Calu3 (cell line): ENCODE measurements at regions not wholly inside any gene's neighbourhood (a gene's known extent, or its start where the extent isn't known, plus 50 kb on each side); places are given as distances from the start of the nearest gene placed in this dataset.

ENCODE experiments used
- BruUV-seq: library from RNA; stranded (reverse); fragments of 400-500 nt; replicated peaks from 2 replicates; lab custom pipeline; 2021; lab: Mats Ljungman, UMichigan
- CTCF ChIA-PET: fragments of 300-600 bp; sonication (Branson Sonifier 250); formaldehyde crosslinking; loops from one replicate; lab custom pipeline; 2022; ENCODE audit warnings: antibody characterized with exemption; lab: Charles Lee
- DNase-seq: peaks from one replicate; pipeline ENCODE4 v3.0.0; 2022
- H3K27ac Mint-ChIP-seq: one replicate; pipeline ENCODE4 v1.8.0; 2022; ENCODE audit warnings: mixed read lengths; ENCODE audit not compliant: unreplicated experiment
- H3K27me3 Mint-ChIP-seq: one replicate; pipeline ENCODE4 v1.8.0; 2022; ENCODE audit warnings: mixed read lengths; ENCODE audit not compliant: unreplicated experiment
- H3K36me3 Mint-ChIP-seq: one replicate; pipeline ENCODE4 v1.8.0; 2022; ENCODE audit warnings: mild to moderate bottlenecking, moderate library complexity, mixed read lengths; ENCODE audit not compliant: insufficient read depth, unreplicated experiment
- H3K4me1 Mint-ChIP-seq: one replicate; pipeline ENCODE4 v1.8.0; 2022; ENCODE audit warnings: mild to moderate bottlenecking, low read depth, mixed read lengths; ENCODE audit not compliant: unreplicated experiment
- H3K4me3 Mint-ChIP-seq: one replicate; pipeline ENCODE4 v1.8.0; 2022; ENCODE audit warnings: mild to moderate bottlenecking, low read depth, moderate library complexity, mixed read lengths; ENCODE audit not compliant: unreplicated experiment
- H3K9me3 Mint-ChIP-seq: one replicate; pipeline ENCODE4 v1.8.0; 2022; ENCODE audit warnings: low read depth, mixed read lengths; ENCODE audit not compliant: unreplicated experiment
- intact Hi-C: fragments of 100-400 bp; cut with micrococcal nuclease; formaldehyde crosslinking; loops from one replicate; pipeline ENCODE4 v1.10.0; 2022; ENCODE audit not compliant: unreplicated experiment
- TF ChIP-seq, protein P1 (sequence below): fragments of 200-600 bp; IDR thresholded peaks from one replicate; pipeline ENCODE4 v1.8.0; 2022; ENCODE audit warnings: antibody characterized with exemption; ENCODE audit not compliant: unreplicated experiment

- TF ChIP-seq, protein P1, sequence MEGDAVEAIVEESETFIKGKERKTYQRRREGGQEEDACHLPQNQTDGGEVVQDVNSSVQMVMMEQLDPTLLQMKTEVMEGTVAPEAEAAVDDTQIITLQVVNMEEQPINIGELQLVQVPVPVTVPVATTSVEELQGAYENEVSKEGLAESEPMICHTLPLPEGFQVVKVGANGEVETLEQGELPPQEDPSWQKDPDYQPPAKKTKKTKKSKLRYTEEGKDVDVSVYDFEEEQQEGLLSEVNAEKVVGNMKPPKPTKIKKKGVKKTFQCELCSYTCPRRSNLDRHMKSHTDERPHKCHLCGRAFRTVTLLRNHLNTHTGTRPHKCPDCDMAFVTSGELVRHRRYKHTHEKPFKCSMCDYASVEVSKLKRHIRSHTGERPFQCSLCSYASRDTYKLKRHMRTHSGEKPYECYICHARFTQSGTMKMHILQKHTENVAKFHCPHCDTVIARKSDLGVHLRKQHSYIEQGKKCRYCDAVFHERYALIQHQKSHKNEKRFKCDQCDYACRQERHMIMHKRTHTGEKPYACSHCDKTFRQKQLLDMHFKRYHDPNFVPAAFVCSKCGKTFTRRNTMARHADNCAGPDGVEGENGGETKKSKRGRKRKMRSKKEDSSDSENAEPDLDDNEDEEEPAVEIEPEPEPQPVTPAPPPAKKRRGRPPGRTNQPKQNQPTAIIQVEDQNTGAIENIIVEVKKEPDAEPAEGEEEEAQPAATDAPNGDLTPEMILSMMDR = no peak
- CTCF ChIA-PET = interaction anchor here (0.7 to 1.5 kb wide), 2 partner anchors 10 to 16 kb away, joined by 3 to 5 read pairs; no protein-coding TSS in a partner anchor
- no peak overlapping the region for H3K4me3 Mint-ChIP-seq
- H3K36me3 Mint-ChIP-seq = peaks cover 38% of the 10 kb centered on the region
- no peaks in the 10 kb centered on the region for H3K27me3 Mint-ChIP-seq
- H3K27ac Mint-ChIP-seq = peak overlapping the region; percentile 54
- no peak for DNase-seq
- intact Hi-C loops = no loop called here
- H3K9me3 Mint-ChIP-seq = peaks cover 7% of the 10 kb centered on the region
- no TSS peak for BruUV-seq
- H3K4me1 Mint-ChIP-seq = peaks cover 61% of the 10 kb centered on the region
Measured at GRCh38 chr18:22470248-22471235, 52.8 kb upstream of the CTAGE1 start.

GRCh38 chr18:22471546-22472131 lies 53.9 kb upstream of the CTAGE1 start:
- Mint-ChIP-seq H3K27me3 (no peaks in the 10 kb centered on the region), H3K9me3 (peaks cover 7% of the 10 kb centered on the region), H3K4me3 (no peak overlapping the region), H3K36me3 (peaks cover 28% of the 10 kb centered on the region), H3K27ac (no peak overlapping the region), H3K4me1 (peaks cover 50% of the 10 kb centered on the region)
- TF ChIP-seq, protein P1 = no peak
- intact Hi-C loops = no loop called here
- no peak for DNase-seq
- no TSS peak for BruUV-seq
- CTCF ChIA-PET = interaction anchor here (1.1 to 1.5 kb wide), 2 partner anchors 9 to 15 kb away, joined by 3 to 5 read pairs; no protein-coding TSS in a partner anchor

DNA sequence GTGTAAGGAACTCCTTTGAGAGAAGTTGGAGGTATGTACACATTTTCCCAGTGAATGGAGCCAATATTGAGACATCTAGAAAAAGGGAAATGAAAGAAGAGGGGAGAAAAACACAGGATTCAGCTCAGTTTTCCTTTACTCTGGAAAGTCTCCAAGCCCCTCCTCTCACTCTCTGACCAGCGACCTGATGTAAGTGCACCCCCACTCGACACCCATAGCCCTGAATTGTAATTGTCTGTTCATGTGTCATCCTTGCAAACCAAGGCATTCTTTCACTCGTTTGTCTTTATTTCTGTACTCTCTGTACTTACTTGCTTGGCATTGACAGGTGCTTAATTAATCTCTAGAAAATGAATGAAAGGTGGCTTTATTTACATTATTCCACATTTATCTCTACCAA lies 55.7 kb upstream of the CTAGE1 start:
- H3K27ac Mint-ChIP-seq = no peak overlapping the region
- peaks cover 11% of the 10 kb centered on the region for H3K36me3 Mint-ChIP-seq
- TF ChIP-seq, protein P1 = no peak
- no peaks in the 10 kb centered on the region for H3K27me3 Mint-ChIP-seq
- H3K4me3 Mint-ChIP-seq = no peak overlapping the region
- intact Hi-C loops = no loop called here
- peaks cover 33% of the 10 kb centered on the region for H3K4me1 Mint-ChIP-seq
- peaks cover 7% of the 10 kb centered on the region for H3K9me3 Mint-ChIP-seq
- no TSS peak for BruUV-seq
- CTCF ChIA-PET = no interaction called here
- no peak for DNase-seq

DNA sequence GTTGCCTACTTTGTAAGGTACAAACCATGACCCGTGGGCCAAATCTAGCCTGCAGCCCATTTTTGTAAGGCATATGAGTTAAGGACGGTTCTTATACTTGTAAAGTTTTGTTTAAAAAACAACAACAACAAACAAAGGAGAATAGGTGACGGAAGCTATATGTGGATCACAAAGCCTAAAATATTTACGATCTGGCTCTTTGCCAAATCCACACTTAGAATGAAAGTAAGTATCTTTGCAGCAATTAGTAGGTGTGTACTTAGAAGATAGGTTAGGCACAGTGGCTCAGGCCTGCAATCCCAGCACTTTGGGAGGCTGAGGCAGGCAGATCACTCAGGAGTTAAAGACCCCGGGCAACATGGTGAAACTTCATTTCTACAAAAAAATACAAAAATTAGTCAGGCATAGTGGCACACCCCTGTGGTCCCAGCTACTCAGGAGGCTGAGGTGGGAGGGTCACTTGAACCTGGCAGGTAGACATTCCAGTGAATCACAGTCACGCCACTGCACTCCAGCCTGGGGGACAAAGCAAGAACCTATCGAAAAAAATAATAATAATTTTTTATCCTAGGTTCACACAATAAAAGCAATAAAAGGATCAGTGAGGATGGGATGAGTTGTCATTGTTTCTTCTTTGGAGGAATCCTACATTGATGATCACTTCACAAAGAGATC lies 57.8 kb upstream of the CTAGE1 start:
- no peaks in the 10 kb centered on the region for H3K27me3 Mint-ChIP-seq
- no peak for DNase-seq
- no peak overlapping the region for H3K4me3 Mint-ChIP-seq
- intact Hi-C loops = no loop called here
- TF ChIP-seq, protein P1 = no peak
- peaks cover 17% of the 10 kb centered on the region for H3K4me1 Mint-ChIP-seq
- CTCF ChIA-PET = no interaction called here
- no TSS peak for BruUV-seq
- peaks cover 4% of the 10 kb centered on the region for H3K9me3 Mint-ChIP-seq
- H3K36me3 Mint-ChIP-seq = no peaks in the 10 kb centered on the region
- no peak overlapping the region for H3K27ac Mint-ChIP-seq
